SK-N-SH (cell line): ENCODE measurements at regions not wholly inside any gene's neighbourhood (a gene's known extent, or its start where the extent isn't known, plus 50 kb on each side); places are given as distances from the start of the nearest gene placed in this dataset.

Experiments used
- CTCF ChIA-PET: fragments of 300-600, 350-600 bp; formaldehyde crosslinking; extraction: SDS; loops from one replicate; lab custom pipeline; 2021; lab: Yijun Ruan, JAX
- POLR2A ChIA-PET: fragments of 350-600 bp; sonication (Branson Sonifier 250); formaldehyde crosslinking; extraction: SDS; loops from one replicate; lab custom pipeline; 2020; ENCODE audit warnings: antibody characterized with exemption, inconsistent platforms; lab: Yijun Ruan, JAX
- DNase-seq: peaks from one replicate; pipeline ENCODE4 v3.0.0; 2012
- H2AFZ ChIP-seq: fragments of 200-600 bp; sonication (generic); 2 replicates; pipeline ENCODE4 v1.8.1; 2016; ENCODE audit warnings: antibody characterized with exemption, mild to moderate bottlenecking, low read depth
- H3F3A ChIP-seq: fragments of 200-600 bp; sonication (generic); replicated peaks from 2 replicates; pipeline ENCODE3; 2016; ENCODE audit warnings: antibody characterized with exemption, mild to moderate bottlenecking; ENCODE audit not compliant: insufficient read depth
- H3K27ac ChIP-seq, 2 experiments: fragments of 200-500 bp in 1 of 2; fragments of 200-600 bp in 1 of 2; sonication (Bioruptor generic) in 1 of 2; sonication (generic), shearing (Covaris generic) in 1 of 2; 2 replicates each; pipeline versions ENCODE4 v1.5.1 to v1.6.1; 2014 to 2016; ENCODE audit warnings: low read depth in 2 of 2, inconsistent platforms in 1 of 2, low read length in 1 of 2, mild to moderate bottlenecking in 1 of 2, mixed read lengths in 1 of 2
- H3K27me3 ChIP-seq: fragments of 200-600 bp; sonication (generic), shearing (Covaris generic); 2 replicates; pipeline ENCODE4 v1.6.1; 2016; ENCODE audit warnings: mixed run types; ENCODE audit not compliant: insufficient read depth
- H3K36me3 ChIP-seq, 2 experiments: fragments of 200-500 bp in 1 of 2; fragments of 200-600 bp in 1 of 2; sonication (Bioruptor generic) in 1 of 2; sonication (generic) in 1 of 2; replicated peaks in 1 of 2; 2 replicates each; pipeline versions ENCODE3 to v1.5.1; 2014 to 2016; ENCODE audit warnings: low read length in 1 of 2, mild to moderate bottlenecking in 1 of 2; ENCODE audit not compliant: insufficient read depth in 2 of 2, control insufficient read depth in 1 of 2
- H3K4me1 ChIP-seq, 2 experiments: fragments of 200-500 bp in 1 of 2; fragments of 200-600 bp in 1 of 2; sonication (Bioruptor generic) in 1 of 2; sonication (generic), shearing (Covaris generic) in 1 of 2; 2 replicates each; pipeline versions ENCODE4 v1.5.1 to v1.6.1; 2014 to 2016; ENCODE audit warnings: low read depth in 1 of 2, low read length in 1 of 2, mixed run types in 1 of 2; ENCODE audit not compliant: insufficient read depth in 2 of 2, control insufficient read depth in 1 of 2
- H3K4me2 ChIP-seq: fragments of 200-600 bp; sonication (generic), shearing (Covaris generic); 2 replicates; pipeline ENCODE4 v1.6.1; 2017; ENCODE audit warnings: mixed run types
- H3K4me3 ChIP-seq, 2 experiments: fragments of 200-500 bp in 1 of 2; fragments of 200-600 bp in 1 of 2; sonication (Bioruptor generic) in 1 of 2; sonication (generic), shearing (Covaris generic) in 1 of 2; 2 replicates each; pipeline versions ENCODE4 v1.5.1 to v1.8.1; 2014 to 2016; ENCODE audit warnings: low read depth in 2 of 2, inconsistent platforms in 1 of 2, low read length in 1 of 2, mild to moderate bottlenecking in 1 of 2, mixed read lengths in 1 of 2, moderate library complexity in 1 of 2
- H3K79me2 ChIP-seq: fragments of 200-600 bp; sonication (generic); 2 replicates; pipeline ENCODE4 v1.8.1; 2017; ENCODE audit warnings: mild to moderate bottlenecking; ENCODE audit not compliant: insufficient read depth
- H3K9ac ChIP-seq: fragments of 200-600 bp; sonication (generic); 2 replicates; pipeline ENCODE4 v1.6.1; 2017; ENCODE audit warnings: mixed run types
- H3K9me2 ChIP-seq: fragments of 200-600 bp; sonication (generic); 2 replicates; pipeline ENCODE4 v1.6.1; 2017; ENCODE audit warnings: mixed run types
- H3K9me3 ChIP-seq: fragments of 200-600 bp; sonication (generic); 2 replicates; pipeline ENCODE4 v1.6.1; 2017; ENCODE audit warnings: mixed run types, mild to moderate bottlenecking, moderate library complexity
- H4K20me1 ChIP-seq: fragments of 200-600 bp; sonication (generic); 2 replicates; pipeline ENCODE4 v1.6.1; 2017; ENCODE audit warnings: mild to moderate bottlenecking, mixed run types; ENCODE audit not compliant: insufficient read depth
- FOSL2 ChIP-seq: IDR thresholded peaks from 2 replicates; pipeline ENCODE4 v1.4.0; 2012; ENCODE audit warnings: low read depth, mild to moderate bottlenecking, moderate library complexity, borderline replicate concordance
- GATA2 ChIP-seq: sonication (generic); formaldehyde crosslinking; IDR thresholded peaks from 2 replicates; pipeline ENCODE4 v1.5.0; 2020; ENCODE audit warnings: mild to moderate bottlenecking, missing genetic modification reagents
- JUND ChIP-seq: IDR thresholded peaks from 2 replicates; pipeline ENCODE4 v1.4.0; 2012
- MXI1 ChIP-seq: IDR thresholded peaks from 2 replicates; pipeline ENCODE4 v1.6.1; 2012; ENCODE audit warnings: mild to moderate bottlenecking, low read depth, low read length, improper control_type of control experiment
- NFIC ChIP-seq: IDR thresholded peaks from 2 replicates; pipeline ENCODE4 v1.4.0; 2012; ENCODE audit warnings: borderline replicate concordance
- POLR2AphosphoS5 ChIP-seq: IDR thresholded peaks from 2 replicates; pipeline ENCODE4 v1.6.1; 2012; ENCODE audit warnings: low read depth, low read length
- RCOR1 ChIP-seq: fragments of 150-350 bp; IDR thresholded peaks from 2 replicates; pipeline ENCODE4 v1.6.1; 2017; ENCODE audit warnings: antibody characterized with exemption, low read length
- SMC3 ChIP-seq: IDR thresholded peaks from 2 replicates; pipeline ENCODE4 v1.6.1; 2012; ENCODE audit warnings: low read depth, low read length, improper control_type of control experiment
- TCF12 ChIP-seq: IDR thresholded peaks from 2 replicates; pipeline ENCODE4 v1.4.0; 2012
- TEAD4 ChIP-seq: IDR thresholded peaks from 2 replicates; pipeline ENCODE4 v1.4.0; 2012; ENCODE audit warnings: mild to moderate bottlenecking, borderline replicate concordance; ENCODE audit not compliant: insufficient read depth
- WGBS: methylation state at CpG from one replicate; pipeline ENCODE4 v1.1.6; 2017; ENCODE audit warnings: low lambda C conversion rate; 5-methylcytosine and 5-hydroxymethylcytosine counted together
- TF ChIP-seq, protein P1 (sequence below): fragments of 200-600 bp; sonication (generic); IDR thresholded peaks from 2 replicates; pipeline ENCODE4 v1.6.1; 2017; ENCODE audit warnings: antibody characterized with exemption, mild to moderate bottlenecking, moderate library complexity
- TF ChIP-seq, protein P2 (sequence below): IDR thresholded peaks from 2 replicates; pipeline ENCODE4; 2012
- TF ChIP-seq, protein P3 (sequence below): fragments of 150-350 bp; IDR thresholded peaks from 2 replicates; pipeline ENCODE4 v1.6.1; 2016; ENCODE audit warnings: mild to moderate bottlenecking, low read depth, low read length

DNA sequence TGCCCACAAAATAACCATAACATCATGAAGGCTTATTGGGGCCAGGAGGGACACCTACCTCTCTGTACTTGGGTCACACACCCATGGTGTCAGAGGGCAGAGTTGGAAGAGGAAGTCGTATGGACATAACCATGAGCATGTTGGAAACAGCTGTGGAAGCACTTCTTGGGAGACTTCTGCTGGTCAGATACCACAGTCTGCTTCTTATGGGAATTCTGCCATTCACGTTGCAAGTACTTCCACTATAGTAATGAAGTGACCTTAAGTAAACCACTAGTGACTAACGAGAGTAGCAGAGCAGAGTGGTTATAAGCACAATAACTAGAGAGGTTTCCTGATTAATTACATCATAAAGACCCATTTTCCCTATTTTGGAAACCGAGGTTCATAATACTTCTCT is 61.1 kb upstream of the TFPI start:
- H3K4me1 ChIP-seq = peaks cover 0 to 10% of the 10 kb centered on the region in 2 experiments; a peak in 2 of 4 replicates
- no peak overlapping the region for H3K27ac ChIP-seq
- H3K36me3 ChIP-seq = no peaks in the 10 kb centered on the region
- H4K20me1 ChIP-seq = no peaks in the 10 kb centered on the region
- POLR2A ChIA-PET = no interaction called here
- no peak for DNase-seq
- no peak for TF ChIP-seq NFIC
- no peak for TF ChIP-seq FOSL2
- TF ChIP-seq, protein P1, sequence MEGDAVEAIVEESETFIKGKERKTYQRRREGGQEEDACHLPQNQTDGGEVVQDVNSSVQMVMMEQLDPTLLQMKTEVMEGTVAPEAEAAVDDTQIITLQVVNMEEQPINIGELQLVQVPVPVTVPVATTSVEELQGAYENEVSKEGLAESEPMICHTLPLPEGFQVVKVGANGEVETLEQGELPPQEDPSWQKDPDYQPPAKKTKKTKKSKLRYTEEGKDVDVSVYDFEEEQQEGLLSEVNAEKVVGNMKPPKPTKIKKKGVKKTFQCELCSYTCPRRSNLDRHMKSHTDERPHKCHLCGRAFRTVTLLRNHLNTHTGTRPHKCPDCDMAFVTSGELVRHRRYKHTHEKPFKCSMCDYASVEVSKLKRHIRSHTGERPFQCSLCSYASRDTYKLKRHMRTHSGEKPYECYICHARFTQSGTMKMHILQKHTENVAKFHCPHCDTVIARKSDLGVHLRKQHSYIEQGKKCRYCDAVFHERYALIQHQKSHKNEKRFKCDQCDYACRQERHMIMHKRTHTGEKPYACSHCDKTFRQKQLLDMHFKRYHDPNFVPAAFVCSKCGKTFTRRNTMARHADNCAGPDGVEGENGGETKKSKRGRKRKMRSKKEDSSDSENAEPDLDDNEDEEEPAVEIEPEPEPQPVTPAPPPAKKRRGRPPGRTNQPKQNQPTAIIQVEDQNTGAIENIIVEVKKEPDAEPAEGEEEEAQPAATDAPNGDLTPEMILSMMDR = no peak
- no peak for TF ChIP-seq RCOR1
- TF ChIP-seq TEAD4 = no peak
- no peak for TF ChIP-seq SMC3
- TF ChIP-seq POLR2AphosphoS5 = no peak
- TF ChIP-seq JUND = no peak
- TF ChIP-seq, all 33 proteins: peak for 0
- Histone ChIP-seq H3K9ac (no peak overlapping the region), H3K9me2 (no peaks in the 10 kb centered on the region), H3K27me3 (no peaks in the 10 kb centered on the region), H2AFZ (no peak overlapping the region), H3K79me2 (no peaks in the 10 kb centered on the region), H3K4me2 (no peak overlapping the region), H3K9me3 (no peaks in the 10 kb centered on the region), H3K4me3 (no peak overlapping the region), H3F3A (peaks cover 4% of the 10 kb centered on the region)
- CTCF ChIA-PET = no interaction called here
- WGBS = 74% methylated on average over 4 of the region's 4 CpGs

DNA sequence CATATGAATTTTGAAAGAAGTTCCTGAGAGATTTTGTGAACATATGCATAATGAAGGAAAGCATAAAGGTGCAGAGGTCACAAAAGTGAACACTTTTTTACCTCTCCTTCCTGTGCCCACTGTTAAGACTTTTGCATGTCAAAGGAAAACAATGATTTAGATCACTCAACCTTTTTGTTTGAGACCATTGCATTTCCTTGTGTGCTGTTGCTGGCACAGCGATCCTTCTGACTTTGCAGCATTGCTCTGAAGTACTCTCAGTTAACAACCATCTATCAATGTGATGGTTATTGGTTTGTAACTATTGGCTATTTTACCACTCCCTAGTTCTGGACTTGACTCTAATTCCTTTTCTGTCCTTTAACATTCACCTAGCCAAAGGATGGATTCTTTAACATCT is 61.7 kb upstream of the TFPI start:
- no peak overlapping the region for H3K27ac ChIP-seq
- H3K9ac ChIP-seq = no peak overlapping the region
- no peak overlapping the region for H2AFZ ChIP-seq
- TF ChIP-seq GATA2 (CRISPR knock-in tag) (no peak), TCF12 (no peak)
- TF ChIP-seq, protein P2, sequence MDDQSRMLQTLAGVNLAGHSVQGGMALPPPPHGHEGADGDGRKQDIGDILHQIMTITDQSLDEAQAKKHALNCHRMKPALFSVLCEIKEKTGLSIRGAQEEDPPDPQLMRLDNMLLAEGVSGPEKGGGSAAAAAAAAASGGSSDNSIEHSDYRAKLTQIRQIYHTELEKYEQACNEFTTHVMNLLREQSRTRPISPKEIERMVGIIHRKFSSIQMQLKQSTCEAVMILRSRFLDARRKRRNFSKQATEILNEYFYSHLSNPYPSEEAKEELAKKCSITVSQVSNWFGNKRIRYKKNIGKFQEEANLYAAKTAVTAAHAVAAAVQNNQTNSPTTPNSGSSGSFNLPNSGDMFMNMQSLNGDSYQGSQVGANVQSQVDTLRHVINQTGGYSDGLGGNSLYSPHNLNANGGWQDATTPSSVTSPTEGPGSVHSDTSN = no peak
- ChIA-PET POLR2A (no interaction called here), CTCF (no interaction called here)
- H3K36me3 ChIP-seq = no peaks in the 10 kb centered on the region
- H4K20me1 ChIP-seq = no peaks in the 10 kb centered on the region
- H3K9me3 ChIP-seq = no peaks in the 10 kb centered on the region
- WGBS = 73% methylated on average over 1 of the region's 1 CpG
- H3K4me3 ChIP-seq = no peak overlapping the region
- H3K4me1 ChIP-seq = peaks cover 0 to 10% of the 10 kb centered on the region in 2 experiments; a peak in 2 of 4 replicates
- no peaks in the 10 kb centered on the region for H3K27me3 ChIP-seq
- peaks cover 4% of the 10 kb centered on the region for H3F3A ChIP-seq
- no peak for DNase-seq
- no peaks in the 10 kb centered on the region for H3K9me2 ChIP-seq
- H3K4me2 ChIP-seq = no peak overlapping the region
- H3K79me2 ChIP-seq = no peaks in the 10 kb centered on the region

DNA sequence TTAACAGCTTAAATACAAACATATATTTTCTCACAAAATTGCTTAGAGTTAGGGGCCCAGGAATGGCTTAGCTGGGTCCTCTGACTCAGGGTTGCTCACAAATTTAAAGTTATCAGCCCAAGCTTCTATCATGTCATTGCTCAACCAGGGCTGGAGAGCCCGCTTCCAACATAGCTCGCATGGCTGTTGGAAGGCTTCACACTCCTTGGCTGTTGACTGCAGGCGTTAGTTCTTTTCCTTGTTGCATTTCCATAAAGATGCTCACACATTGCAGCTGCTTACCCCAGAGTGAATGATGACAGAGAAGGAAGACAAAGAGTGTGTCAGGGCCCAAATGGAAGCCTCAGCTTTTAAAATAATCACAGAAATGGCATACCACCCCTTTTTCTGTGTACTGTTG is 62.9 kb upstream of the TFPI start:
- Histone ChIP-seq H2AFZ (no peak overlapping the region), H3K36me3 (no peaks in the 10 kb centered on the region), H3K9me3 (no peaks in the 10 kb centered on the region), H3K4me3 (no peak overlapping the region), H3K4me1 (peaks cover 0 to 10% of the 10 kb centered on the region in 2 experiments; a peak in 2 of 4 replicates), H3K79me2 (no peaks in the 10 kb centered on the region), H3K9me2 (no peaks in the 10 kb centered on the region), H3F3A (peaks cover 4% of the 10 kb centered on the region), H3K4me2 (no peak overlapping the region), H3K9ac (no peak overlapping the region), H3K27ac (no peak overlapping the region), H3K27me3 (no peaks in the 10 kb centered on the region), H4K20me1 (no peaks in the 10 kb centered on the region)
- ChIA-PET POLR2A (no interaction called here), CTCF (interaction anchor here (0.5 to 0.8 kb wide), 2 partner anchors 36 to 1795 kb away, joined by 3 to 4 read pairs; no protein-coding TSS in a partner anchor)
- 86% methylated on average over 3 of the region's 3 CpGs for WGBS
- DNase-seq = no peak
- TF ChIP-seq JUND (no peak), MXI1 (no peak)
- TF ChIP-seq, protein P3, sequence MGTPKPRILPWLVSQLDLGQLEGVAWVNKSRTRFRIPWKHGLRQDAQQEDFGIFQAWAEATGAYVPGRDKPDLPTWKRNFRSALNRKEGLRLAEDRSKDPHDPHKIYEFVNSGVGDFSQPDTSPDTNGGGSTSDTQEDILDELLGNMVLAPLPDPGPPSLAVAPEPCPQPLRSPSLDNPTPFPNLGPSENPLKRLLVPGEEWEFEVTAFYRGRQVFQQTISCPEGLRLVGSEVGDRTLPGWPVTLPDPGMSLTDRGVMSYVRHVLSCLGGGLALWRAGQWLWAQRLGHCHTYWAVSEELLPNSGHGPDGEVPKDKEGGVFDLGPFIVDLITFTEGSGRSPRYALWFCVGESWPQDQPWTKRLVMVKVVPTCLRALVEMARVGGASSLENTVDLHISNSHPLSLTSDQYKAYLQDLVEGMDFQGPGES = no peak
- TF ChIP-seq, protein P1 = no peak
- TF ChIP-seq, protein P2 = no peak
